NCI-H524 (cell line): ENCODE measurements at regions not wholly inside any gene's neighbourhood (a gene's known extent, or its start where the extent isn't known, plus 50 kb on each side); places are given as distances from the start of the nearest gene placed in this dataset.
A peak's percentile ranks its signal among the peaks of the same experiment; 100 is the strongest.

Experiments used
- DNase-seq, 2 experiments: peaks; one replicate each; lab custom pipeline; 2025; lab: John Stamatoyannopoulos, UW

- no peak for DNase-seq
These were observed 95.1 kb upstream of the ESRRG start for GRCh38 chr1:216818284-216818683.

GRCh38 chr1:216815260-216816131 lies 92.3 kb upstream of the ESRRG start:
- peak; percentile 90 to 97 for DNase-seq

GRCh38 chr1:216814576-216815259 lies 91.5 kb upstream of the ESRRG start:
- peak in 1 of 2 experiments; percentile 14 for DNase-seq

- DNase-seq: no peak
These were observed 89.7 kb upstream of the ESRRG start for GRCh38 chr1:216812966-216813365.

- no peak for DNase-seq
These were observed 86.4 kb upstream of the ESRRG start for GRCh38 chr1:216809649-216810048.

GRCh38 chr1:216807696-216808095 lies 84.5 kb upstream of the ESRRG start:
- no peak for DNase-seq

GRCh38 chr1:216805953-216806352 lies 82.7 kb upstream of the ESRRG start:
- no peak for DNase-seq

- DNase-seq: peak in 1 of 2 experiments; percentile 55
These were observed 82.0 kb upstream of the ESRRG start for GRCh38 chr1:216805233-216805632.

GRCh38 chr1:216804111-216804510 lies 80.9 kb upstream of the ESRRG start:
- DNase-seq: no peak

GRCh38 chr1:216794586-216794985 lies 71.4 kb upstream of the ESRRG start:
- no peak for DNase-seq

- DNase-seq: no peak
These were observed 70.7 kb upstream of the ESRRG start for GRCh38 chr1:216793973-216794372.

GRCh38 chr1:216793303-216793702 lies 70.1 kb upstream of the ESRRG start:
- DNase-seq: peak; percentile 31 to 50

- no peak for DNase-seq
These were observed 65.4 kb upstream of the ESRRG start for GRCh38 chr1:216788671-216789070.

- no peak for DNase-seq
These were observed 62.5 kb upstream of the ESRRG start for GRCh38 chr1:216785737-216786136.

GRCh38 chr1:216785221-216785620 lies 62.0 kb upstream of the ESRRG start:
- DNase-seq: no peak

- peak in 1 of 2 experiments; percentile 29 for DNase-seq
These were observed 56.5 kb upstream of the ESRRG start for GRCh38 chr1:216779686-216780085.

- DNase-seq: no peak
These were observed 55.5 kb upstream of the ESRRG start for GRCh38 chr1:216778737-216779136.

- no peak for DNase-seq
These were observed 53.9 kb upstream of the ESRRG start for GRCh38 chr1:216777148-216777547.
